AG04449 (cell line): ENCODE measurements at regions not wholly inside any gene's neighbourhood (a gene's known extent, or its start where the extent isn't known, plus 50 kb on each side); places are given as distances from the start of the nearest gene placed in this dataset.
"Not testable (repeated sequence)": the region's sequence is repeated elsewhere in the genome, so short reads cannot be mapped to it uniquely, and the experiment has no call there.

Experiments
- CTCF ChIA-PET: fragments of 350-600 bp; formaldehyde crosslinking; extraction: SDS; loops from one replicate; lab custom pipeline; 2021; ENCODE audit warnings: antibody characterized with exemption; lab: Yijun Ruan, JAX
- POLR2A ChIA-PET: fragments of 400-600, 350-600 bp; formaldehyde crosslinking; extraction: SDS; loops from one replicate; lab custom pipeline; 2020; ENCODE audit warnings: antibody characterized with exemption, inconsistent platforms; lab: Yijun Ruan, JAX
- DNase-seq: peaks from one replicate; pipeline ENCODE4 v3.0.0-alpha.2; 2010; ENCODE audit warnings: low read depth, low spot score
- H3K4me3 ChIP-seq: 2 replicates; pipeline ENCODE4 v1.5.1; 2011; ENCODE audit warnings: low read depth, mild to moderate bottlenecking, control low read depth, low read length
- CTCF ChIP-seq: IDR thresholded peaks from one replicate; pipeline ENCODE4 v1.5.1; 2011; ENCODE audit warnings: mild to moderate bottlenecking, moderate library complexity, low read length, control low read depth, inconsistent platforms; ENCODE audit not compliant: insufficient read depth; ENCODE audit errors: missing control alignments

GRCh38 chr3:110887176-110887575 lies 184.4 kb upstream of the NECTIN3 start:
- TF ChIP-seq CTCF = no peak
- CTCF ChIA-PET = no interaction called here

GRCh38 chr3:110888625-110889375 lies 182.8 kb upstream of the NECTIN3 start:
- POLR2A ChIA-PET, CTCF ChIA-PET, H3K4me3 ChIP-seq, DNase-seq: not testable (repeated sequence)

More at GRCh38 chr3:110887176-110887575, 184.4 kb upstream of the NECTIN3 start:
- DNase-seq = no peak
- no peak overlapping the region for H3K4me3 ChIP-seq
- POLR2A ChIA-PET = no interaction called here

- POLR2A ChIA-PET, CTCF ChIA-PET, H3K4me3 ChIP-seq, DNase-seq: not testable (repeated sequence)
Measured at GRCh38 chr3:110889376-110889699, 182.3 kb upstream of the NECTIN3 start.

GRCh38 chr3:110894574-110894973 lies 177.0 kb upstream of the NECTIN3 start:
- TF ChIP-seq CTCF = no peak
- POLR2A ChIA-PET = no interaction called here
- no peak overlapping the region for H3K4me3 ChIP-seq
- CTCF ChIA-PET = no interaction called here
- no peak for DNase-seq

GRCh38 chr3:110895054-110895453 lies 176.6 kb upstream of the NECTIN3 start:
- CTCF ChIA-PET = no interaction called here
- no peak for DNase-seq
- POLR2A ChIA-PET = no interaction called here
- no peak overlapping the region for H3K4me3 ChIP-seq
- no peak for TF ChIP-seq CTCF

GRCh38 chr3:110897046-110897445 lies 174.6 kb upstream of the NECTIN3 start:
- POLR2A ChIA-PET = no interaction called here
- CTCF ChIA-PET = no interaction called here
- TF ChIP-seq CTCF = no peak
- no peak for DNase-seq
- no peak overlapping the region for H3K4me3 ChIP-seq

GRCh38 chr3:110900576-110900975 lies 171.0 kb upstream of the NECTIN3 start:
- no peak for TF ChIP-seq CTCF
- ChIA-PET POLR2A (interaction anchor here (0.7 kb wide), 1 partner anchor 170 kb away, joined by 3 read pairs; no protein-coding TSS in a partner anchor), CTCF (interaction anchor here (1.4 kb wide), 1 partner anchor 23 kb away, joined by 3 read pairs; no protein-coding TSS in a partner anchor)
- no peak overlapping the region for H3K4me3 ChIP-seq
- DNase-seq = peak; percentile 78
